ENCODE measurements at regions not wholly inside any gene's neighbourhood (a gene's known extent, or its start where the extent isn't known, plus 50 kb on each side); places are given as distances from the start of the nearest gene placed in this dataset.

- no peak for TF ChIP-seq NR2C1 (IDR thresholded peaks at IDR 0.05)
- no peak for TF ChIP-seq MYC (IDR thresholded peaks at IDR 0.05; ENCODE audit: insufficient read depth, insufficient read length, insufficient replicate concordance, low read length, severe bottlenecking)
- TF ChIP-seq SPI1 (IDR thresholded peaks at IDR 0.05; ENCODE audit: borderline replicate concordance, insufficient read depth, low read depth, low read length): no peak
- TF ChIP-seq BHLHE40 (IDR thresholded peaks at IDR 0.05; ENCODE audit: borderline replicate concordance in 1 of 2, low read depth in 2 of 2, low read length in 1 of 2): no peak
- TF ChIP-seq PBX3 (IDR thresholded peaks at IDR 0.05; ENCODE audit: insufficient replicate concordance, low read depth, low read length): no peak
- no peak for TF ChIP-seq POLR2A (IDR thresholded peaks at IDR 0.05; ENCODE audit: low read depth, low read length)
- no peak for TF ChIP-seq BACH1 (IDR thresholded peaks at IDR 0.05; ENCODE audit: borderline replicate concordance)
- TF ChIP-seq EZH2 (IDR thresholded peaks at IDR 0.05; ENCODE audit: borderline replicate concordance, control insufficient read depth, low read depth, low read length): no peak
- no peak for TF ChIP-seq CTCF (IDR thresholded peaks at IDR 0.05 in 2 of 3, conservative IDR thresholded peaks at IDR 0.05 in 1 of 3; ENCODE audit: control insufficient read depth in 2 of 3, extremely low read depth in 1 of 3, insufficient read depth in 1 of 3, low read depth in 3 of 3, low read length in 3 of 3)
- TF ChIP-seq CEBPZ (IDR thresholded peaks at IDR 0.05; ENCODE audit: low read depth, low read length): no peak
Observed at GRCh38 chr10:10178476-10178875, 839.2 kb upstream of the CELF2 start.
